Fibroblast of the aortic adventitia (primary cell): ENCODE measurements at regions not wholly inside any gene's neighbourhood (a gene's known extent, or its start where the extent isn't known, plus 50 kb on each side); places are given as distances from the start of the nearest gene placed in this dataset.
"Not testable (repeated sequence)": the region's sequence is repeated elsewhere in the genome, so short reads cannot be mapped to it uniquely, and the experiment has no call there.

Experiments
- DNase-seq: peaks from one replicate; pipeline ENCODE4 v3.0.0-alpha.2; 2010; ENCODE audit warnings: low read depth
- H3K4me3 ChIP-seq: 2 replicates; pipeline ENCODE4 v1.5.1; 2011; ENCODE audit warnings: low read depth, mild to moderate bottlenecking, control low read depth, low read length, moderate library complexity
- TF ChIP-seq, protein P1 (sequence below): IDR thresholded peaks from 2 replicates; pipeline ENCODE4 v1.5.1; 2011; ENCODE audit warnings: mild to moderate bottlenecking, low read length, control low read depth, inconsistent platforms; ENCODE audit not compliant: insufficient read depth

DNA sequence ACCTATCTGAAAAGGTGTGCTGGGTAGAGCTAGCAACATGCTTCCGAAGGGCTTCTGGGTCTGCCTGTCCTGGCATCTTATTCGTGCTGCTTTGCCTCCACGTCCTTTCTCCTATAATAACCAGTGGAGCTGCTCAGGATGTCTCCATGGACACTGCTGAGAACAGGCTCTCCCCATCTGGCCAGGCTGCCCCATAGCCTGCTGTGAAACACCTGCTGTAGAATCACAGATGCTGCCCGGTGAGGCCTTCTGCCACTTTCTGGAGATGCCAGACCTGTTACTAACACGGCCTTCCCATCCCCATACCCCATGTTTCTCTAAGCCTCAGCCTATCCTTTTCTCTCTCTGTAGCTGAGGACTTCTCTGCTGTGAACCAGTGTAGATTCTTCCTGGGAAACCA, 120.5 kb downstream of the IER5 start:
- DNase-seq: no peak
- no peak overlapping the region for H3K4me3 ChIP-seq
- TF ChIP-seq, protein P1, sequence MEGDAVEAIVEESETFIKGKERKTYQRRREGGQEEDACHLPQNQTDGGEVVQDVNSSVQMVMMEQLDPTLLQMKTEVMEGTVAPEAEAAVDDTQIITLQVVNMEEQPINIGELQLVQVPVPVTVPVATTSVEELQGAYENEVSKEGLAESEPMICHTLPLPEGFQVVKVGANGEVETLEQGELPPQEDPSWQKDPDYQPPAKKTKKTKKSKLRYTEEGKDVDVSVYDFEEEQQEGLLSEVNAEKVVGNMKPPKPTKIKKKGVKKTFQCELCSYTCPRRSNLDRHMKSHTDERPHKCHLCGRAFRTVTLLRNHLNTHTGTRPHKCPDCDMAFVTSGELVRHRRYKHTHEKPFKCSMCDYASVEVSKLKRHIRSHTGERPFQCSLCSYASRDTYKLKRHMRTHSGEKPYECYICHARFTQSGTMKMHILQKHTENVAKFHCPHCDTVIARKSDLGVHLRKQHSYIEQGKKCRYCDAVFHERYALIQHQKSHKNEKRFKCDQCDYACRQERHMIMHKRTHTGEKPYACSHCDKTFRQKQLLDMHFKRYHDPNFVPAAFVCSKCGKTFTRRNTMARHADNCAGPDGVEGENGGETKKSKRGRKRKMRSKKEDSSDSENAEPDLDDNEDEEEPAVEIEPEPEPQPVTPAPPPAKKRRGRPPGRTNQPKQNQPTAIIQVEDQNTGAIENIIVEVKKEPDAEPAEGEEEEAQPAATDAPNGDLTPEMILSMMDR: no peak

DNA sequence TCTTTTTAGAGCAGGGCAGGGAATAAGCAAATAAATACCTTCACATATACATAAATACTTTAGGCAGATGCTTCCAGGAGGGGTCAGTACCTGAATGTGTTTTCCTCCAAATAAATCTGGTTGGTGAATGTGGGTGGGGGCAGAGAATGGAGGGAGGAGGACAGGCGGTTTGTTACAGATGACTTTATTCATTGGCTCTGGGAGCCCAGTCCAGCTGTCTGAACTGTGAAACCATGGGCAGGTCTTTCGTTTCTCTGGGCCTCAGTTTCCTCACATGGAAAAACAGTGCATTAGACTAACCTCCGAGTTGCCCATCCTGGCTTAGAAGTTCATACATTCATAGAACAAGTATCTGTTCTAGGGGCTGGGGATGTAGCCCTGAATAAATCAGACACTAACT, 124.6 kb downstream of the IER5 start:
- no peak overlapping the region for H3K4me3 ChIP-seq
- TF ChIP-seq, protein P1: no peak
- DNase-seq: no peak

DNA sequence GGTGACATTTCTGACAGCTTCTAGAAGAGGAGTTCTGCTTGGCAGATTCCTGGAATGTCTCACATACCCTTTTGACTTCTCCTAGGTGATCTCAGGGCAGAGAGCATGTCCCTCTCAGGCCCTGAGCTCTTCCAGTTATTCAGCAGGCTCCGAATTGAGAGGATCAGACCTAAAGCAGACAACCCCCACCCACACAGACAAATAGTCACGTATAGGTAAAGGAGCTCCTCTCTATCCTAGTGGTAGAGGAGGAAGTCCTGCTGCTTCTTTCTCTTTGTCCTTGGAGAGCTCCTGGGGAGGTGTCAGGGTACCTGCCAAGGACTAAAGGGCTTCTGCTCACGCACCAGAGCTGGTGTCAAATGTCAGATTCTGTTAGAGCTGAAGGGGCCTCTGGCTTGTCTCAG, 128.1 kb downstream of the IER5 start:
- TF ChIP-seq, protein P1: no peak
- no peak overlapping the region for H3K4me3 ChIP-seq
- no peak for DNase-seq

DNA sequence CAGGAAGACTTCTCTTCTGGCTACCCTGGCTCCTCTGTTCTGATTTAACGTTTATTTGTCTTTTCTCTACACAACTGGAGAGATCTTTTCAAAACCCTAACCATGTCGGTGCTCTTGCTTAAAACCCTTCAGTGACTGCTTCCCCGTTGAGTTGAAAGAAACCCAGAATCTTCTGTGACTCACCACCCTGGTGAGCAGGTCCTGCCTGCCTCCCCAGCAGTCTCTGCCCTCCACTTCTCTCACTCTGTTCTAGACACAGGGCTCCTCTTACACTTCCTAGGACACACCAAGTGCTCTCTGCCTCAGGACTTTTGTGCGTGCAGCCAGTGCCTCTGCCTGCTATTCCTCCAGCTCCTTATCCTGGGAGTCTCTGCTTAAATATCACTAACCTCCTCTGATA, 131.4 kb downstream of the IER5 start:
- H3K4me3 ChIP-seq: no peak overlapping the region
- peak; percentile 12 for DNase-seq
- TF ChIP-seq, protein P1: no peak

DNA sequence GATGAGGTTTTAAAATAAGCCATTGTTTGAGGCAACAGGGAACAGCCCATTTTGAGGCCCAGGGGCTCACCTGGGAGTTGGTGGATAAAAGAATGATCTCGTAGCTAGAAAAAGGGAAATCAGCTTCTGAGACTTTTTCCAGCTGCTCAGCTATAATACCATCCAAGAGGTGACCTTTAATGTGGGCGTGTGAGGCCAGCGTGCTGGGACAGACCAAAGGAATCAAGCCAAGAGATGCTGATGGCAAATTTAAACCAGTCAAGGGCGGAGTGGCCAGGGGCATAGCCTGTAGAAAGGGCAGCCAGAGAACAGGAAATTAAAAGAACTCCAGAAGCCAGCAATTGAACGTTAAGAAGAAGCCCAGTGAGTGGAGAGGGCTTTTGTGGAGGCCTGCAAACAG, 132.6 kb downstream of the IER5 start:
- DNase-seq: no peak
- TF ChIP-seq, protein P1: no peak
- no peak overlapping the region for H3K4me3 ChIP-seq

DNA sequence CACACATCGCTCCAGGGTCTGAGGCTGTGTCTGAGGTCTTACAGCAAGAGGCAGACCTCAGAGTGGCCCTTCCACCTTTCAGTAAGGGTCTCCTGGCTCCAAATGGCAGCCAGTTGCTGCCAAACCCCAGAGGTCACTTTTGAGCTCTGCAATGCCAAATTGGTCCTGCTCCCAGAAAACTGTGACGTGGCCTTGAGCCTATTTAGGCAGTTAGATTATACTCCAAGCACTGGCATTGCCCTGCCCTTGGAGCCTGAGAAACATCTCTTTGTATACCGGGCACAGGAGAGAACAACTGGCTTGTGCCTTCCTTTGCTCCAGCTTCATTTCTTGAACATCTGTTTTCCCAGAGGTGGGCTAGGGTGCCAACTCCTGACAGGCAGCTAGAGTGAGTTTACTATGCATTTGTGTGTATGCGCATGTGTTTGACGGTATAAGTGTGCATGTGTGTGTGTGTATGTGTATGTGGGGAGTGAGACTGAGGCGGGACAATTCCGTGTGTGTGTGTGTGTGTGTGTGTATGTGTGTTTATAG, 134.5 kb downstream of the IER5 start:
- no peak overlapping the region for H3K4me3 ChIP-seq
- no peak for DNase-seq
- TF ChIP-seq, protein P1: no peak

DNA sequence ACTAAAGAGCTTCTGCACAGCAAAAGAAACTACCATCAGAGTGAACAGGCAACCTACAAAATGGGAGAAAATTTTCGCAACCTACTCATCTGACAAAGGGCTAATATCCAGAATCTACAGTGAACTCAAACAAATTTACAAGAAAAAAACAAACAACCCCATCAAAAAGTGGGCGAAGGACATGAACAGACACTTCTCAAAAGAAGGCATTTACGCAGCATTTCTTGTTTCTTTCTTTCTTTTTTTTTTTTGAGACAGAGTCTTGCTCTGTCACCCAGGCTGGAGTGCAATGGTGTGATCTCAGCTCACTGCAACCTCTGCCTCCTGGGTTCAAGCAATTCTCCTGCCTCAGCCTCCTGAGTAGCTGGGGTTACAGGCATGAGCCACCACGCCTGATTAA, 138.2 kb downstream of the IER5 start:
- H3K4me3 ChIP-seq, DNase-seq: not testable (repeated sequence)
